ENCODE measurements at regions not wholly inside any gene's neighbourhood (a gene's known extent, or its start where the extent isn't known, plus 50 kb on each side); places are given as distances from the start of the nearest gene placed in this dataset.

- TF ChIP-seq EP300 (IDR thresholded peaks at IDR 0.05) (no peak), CTCF (IDR thresholded peaks at IDR 0.05) (no peak)
Measured at GRCh38 chr10:62719061-62719460, 85.5 kb upstream of the ADO start.

Measured in tibial nerve (tissue), 4 donors.